Right kidney (tissue), 1 donor: ENCODE measurements at regions not wholly inside any gene's neighbourhood (a gene's known extent, or its start where the extent isn't known, plus 50 kb on each side); places are given as distances from the start of the nearest gene placed in this dataset.
"Not testable (repeated sequence)": the region's sequence is repeated elsewhere in the genome, so short reads cannot be mapped to it uniquely, and the experiment has no call there.

ENCODE experiments used
- DNase-seq: peaks from one replicate; pipeline ENCODE4 v3.0.0-alpha.2; 2016

GRCh38 chrX:4059893-4060292 is 346.4 kb upstream of the PRKX start:
- no peak for DNase-seq

GRCh38 chrX:4043951-4044350 is 330.5 kb upstream of the PRKX start:
- no peak for DNase-seq

- DNase-seq: no peak
Observed at GRCh38 chrX:4035874-4036273, 322.4 kb upstream of the PRKX start.

- DNase-seq: no peak
Observed at GRCh38 chrX:4028151-4028550, 314.7 kb upstream of the PRKX start.

GRCh38 chrX:4005281-4005680 is 291.8 kb upstream of the PRKX start:
- DNase-seq: no peak

- DNase-seq: no peak
Observed at GRCh38 chrX:4004822-4005221, 291.4 kb upstream of the PRKX start.

- DNase-seq: no peak
Observed at GRCh38 chrX:3994315-3994714, 280.9 kb upstream of the PRKX start.

- DNase-seq: no peak
Observed at GRCh38 chrX:3990569-3990968, 277.1 kb upstream of the PRKX start.

- not testable (repeated sequence) for DNase-seq
Observed at GRCh38 chrX:3972104-3972858, 258.8 kb upstream of the PRKX start.

- DNase-seq: no peak
Observed at GRCh38 chrX:3968749-3969148, 255.3 kb upstream of the PRKX start.

GRCh38 chrX:3963980-3964379 is 250.5 kb upstream of the PRKX start:
- DNase-seq: no peak

- peak; percentile 20 for DNase-seq
Observed at GRCh38 chrX:3962511-3963311, 249.3 kb upstream of the PRKX start.

GRCh38 chrX:3960952-3961351 is 247.5 kb upstream of the PRKX start:
- DNase-seq: no peak

GRCh38 chrX:3951859-3952258 is 238.4 kb upstream of the PRKX start:
- no peak for DNase-seq

GRCh38 chrX:3950373-3950772 is 236.9 kb upstream of the PRKX start:
- no peak for DNase-seq

- no peak for DNase-seq
Observed at GRCh38 chrX:3943965-3944364, 230.5 kb upstream of the PRKX start.

GRCh38 chrX:3940000-3940610 is 226.7 kb upstream of the PRKX start:
- DNase-seq: no peak

- DNase-seq: no peak
Observed at GRCh38 chrX:3938587-3938986, 225.1 kb upstream of the PRKX start.

GRCh38 chrX:3935196-3935595 is 221.7 kb upstream of the PRKX start:
- not testable (repeated sequence) for DNase-seq

GRCh38 chrX:3920424-3921017 is 207.1 kb upstream of the PRKX start:
- DNase-seq: not testable (repeated sequence)

GRCh38 chrX:3919668-3920423 is 206.4 kb upstream of the PRKX start:
- not testable (repeated sequence) for DNase-seq

GRCh38 chrX:3914813-3915212 is 201.4 kb upstream of the PRKX start:
- DNase-seq: not testable (repeated sequence)
